Neutrophil (primary cell): ENCODE measurements at regions not wholly inside any gene's neighbourhood (a gene's known extent, or its start where the extent isn't known, plus 50 kb on each side); places are given as distances from the start of the nearest gene placed in this dataset.

Source experiments
- H3K27ac ChIP-seq: fragments of 200-600 bp; sonication (generic); 2 replicates; pipeline ENCODE4 v1.5.1; 2016; ENCODE audit warnings: mild to moderate bottlenecking, moderate library complexity
- H3K27me3 ChIP-seq: fragments of 200-600 bp; sonication (generic); 2 replicates; pipeline ENCODE4 v1.6.0; 2016; ENCODE audit warnings: mild to moderate bottlenecking
- H3K36me3 ChIP-seq: fragments of 200-600 bp; sonication (generic); 2 replicates; pipeline ENCODE4 v1.5.1; 2017
- H3K4me1 ChIP-seq, 2 experiments: fragments of 200-600 bp in 1 of 2; sonication (generic) in 1 of 2; 1 replicate in 1 of 2; 2 replicates in 1 of 2; pipeline versions ENCODE4 v1.5.1 to v1.6.1; 2013 to 2016; ENCODE audit warnings: low read depth in 1 of 2, low read length in 1 of 2, mild to moderate bottlenecking in 1 of 2, moderate library complexity in 1 of 2; ENCODE audit not compliant: control insufficient read depth in 1 of 2, insufficient read depth in 1 of 2
- H3K4me3 ChIP-seq, 2 experiments: fragments of 200-600 bp in 1 of 2; sonication (generic) in 1 of 2; 1 replicate in 1 of 2; 2 replicates in 1 of 2; pipeline ENCODE4 v1.5.1; 2013 to 2016; ENCODE audit warnings: low read depth in 1 of 2, low read length in 1 of 2, mild to moderate bottlenecking in 1 of 2, moderate library complexity in 1 of 2
- H3K9me3 ChIP-seq: fragments of 200-600 bp; sonication (generic); 2 replicates; pipeline ENCODE4 v1.5.1; 2016
- CTCF ChIP-seq: fragments of 200-600 bp; sonication (generic); IDR thresholded peaks from 2 replicates; pipeline ENCODE4 v1.5.1; 2016; ENCODE audit warnings: antibody characterized with exemption

GRCh38 chr12:30437616-30438015 is 258.1 kb downstream of the IPO8 start:
- no peaks in the 10 kb centered on the region for H3K9me3 ChIP-seq
- no peak for TF ChIP-seq CTCF
- no peak overlapping the region for H3K4me3 ChIP-seq
- H3K4me1 ChIP-seq, result no peaks in the 10 kb centered on the region
- no peaks in the 10 kb centered on the region for H3K36me3 ChIP-seq
- no peak overlapping the region for H3K27ac ChIP-seq
- no peaks in the 10 kb centered on the region for H3K27me3 ChIP-seq

GRCh38 chr12:30437044-30437443 is 258.6 kb downstream of the IPO8 start:
- no peaks in the 10 kb centered on the region for H3K36me3 ChIP-seq
- H3K27ac ChIP-seq, result no peak overlapping the region
- H3K4me1 ChIP-seq, result no peaks in the 10 kb centered on the region
- no peaks in the 10 kb centered on the region for H3K9me3 ChIP-seq
- TF ChIP-seq CTCF, result no peak
- H3K4me3 ChIP-seq, result no peak overlapping the region
- H3K27me3 ChIP-seq, result no peaks in the 10 kb centered on the region

- TF ChIP-seq CTCF, result no peak
- H3K27me3 ChIP-seq, result no peaks in the 10 kb centered on the region
Observed at GRCh38 chr12:30428098-30428497, 267.6 kb downstream of the IPO8 start.

GRCh38 chr12:30427555-30427954 is 268.1 kb downstream of the IPO8 start:
- H3K4me3 ChIP-seq, result no peak overlapping the region
- H3K36me3 ChIP-seq, result no peaks in the 10 kb centered on the region
- no peaks in the 10 kb centered on the region for H3K27me3 ChIP-seq
- no peaks in the 10 kb centered on the region for H3K4me1 ChIP-seq
- TF ChIP-seq CTCF, result no peak
- no peak overlapping the region for H3K27ac ChIP-seq
- no peaks in the 10 kb centered on the region for H3K9me3 ChIP-seq

More at GRCh38 chr12:30428098-30428497, 267.6 kb downstream of the IPO8 start:
- no peak overlapping the region for H3K27ac ChIP-seq
- no peaks in the 10 kb centered on the region for H3K9me3 ChIP-seq
- H3K4me3 ChIP-seq, result no peak overlapping the region
- H3K36me3 ChIP-seq, result no peaks in the 10 kb centered on the region
- no peaks in the 10 kb centered on the region for H3K4me1 ChIP-seq

GRCh38 chr12:30425445-30425844 is 270.2 kb downstream of the IPO8 start:
- no peaks in the 10 kb centered on the region for H3K9me3 ChIP-seq
- H3K4me3 ChIP-seq, result no peak overlapping the region
- TF ChIP-seq CTCF, result no peak

GRCh38 chr12:30423330-30423729 is 272.3 kb downstream of the IPO8 start:
- Histone ChIP-seq H3K4me3 (no peak overlapping the region), H3K36me3 (no peaks in the 10 kb centered on the region), H3K27ac (no peak overlapping the region), H3K4me1 (no peaks in the 10 kb centered on the region), H3K27me3 (no peaks in the 10 kb centered on the region), H3K9me3 (no peaks in the 10 kb centered on the region)
- no peak for TF ChIP-seq CTCF

More at GRCh38 chr12:30425445-30425844, 270.2 kb downstream of the IPO8 start:
- Histone ChIP-seq H3K36me3 (no peaks in the 10 kb centered on the region), H3K27ac (no peak overlapping the region), H3K27me3 (no peaks in the 10 kb centered on the region), H3K4me1 (no peaks in the 10 kb centered on the region)
